HG03064 (cell line): ENCODE measurements at regions not wholly inside any gene's neighbourhood (a gene's known extent, or its start where the extent isn't known, plus 50 kb on each side); places are given as distances from the start of the nearest gene placed in this dataset.

Experiments
- ATAC-seq: cut with Tn5 transposase; IDR thresholded peaks from one replicate; pipeline ENCODE4 v1.9.1; 2021; ENCODE audit warnings: low read depth; ENCODE audit not compliant: unreplicated experiment

DNA sequence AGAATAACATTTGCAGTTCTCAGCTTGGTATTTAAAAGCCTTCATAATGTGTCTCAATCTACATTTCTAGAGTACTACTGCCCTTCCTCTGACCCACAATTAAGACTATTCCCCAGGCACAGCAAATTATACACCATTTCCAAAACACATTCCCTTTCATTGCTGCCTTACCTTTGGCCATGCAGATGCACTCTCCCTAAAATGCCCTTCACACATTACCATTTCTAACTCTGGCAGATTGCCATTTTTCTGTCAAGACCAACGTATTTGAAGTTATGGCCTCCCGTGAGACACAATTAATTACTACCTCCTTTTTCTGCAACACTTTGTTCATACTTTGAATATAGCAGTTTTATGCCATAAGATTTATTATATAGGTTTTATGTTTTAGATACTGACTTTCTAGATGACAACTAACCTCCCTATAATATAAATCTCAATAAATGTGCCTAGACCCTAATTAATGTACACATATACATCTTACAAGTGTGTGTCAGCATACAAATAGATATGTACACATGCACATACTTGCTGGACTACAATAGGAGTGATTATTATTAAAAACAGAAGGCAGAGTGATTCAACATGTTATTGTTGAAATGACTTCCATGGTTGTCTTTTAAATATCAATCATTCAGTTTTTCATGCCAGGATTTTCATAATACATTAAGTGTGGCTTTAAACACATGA, 2902.5 kb downstream of the PCDH9 start:
- ATAC-seq = no peak

DNA sequence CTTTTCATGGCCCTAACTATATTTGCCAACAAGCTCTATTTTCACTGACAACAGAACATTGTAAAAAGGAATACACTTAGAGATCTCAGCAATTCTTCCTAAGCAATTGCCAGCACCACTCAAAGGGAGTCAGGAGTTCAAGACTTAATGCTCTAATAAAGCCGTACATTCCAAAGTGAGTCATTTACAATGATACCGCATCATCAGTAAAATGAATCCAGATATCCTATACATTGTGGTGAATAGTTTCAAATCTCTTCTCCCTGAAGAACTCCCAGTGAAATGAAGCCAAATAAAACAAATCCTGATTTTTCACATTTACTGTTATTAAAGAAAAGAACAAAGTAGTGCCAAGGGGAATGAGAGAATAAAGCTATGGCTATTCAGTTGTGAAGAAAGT, 2898.7 kb upstream of the PCDH20 start:
- no peak for ATAC-seq

DNA sequence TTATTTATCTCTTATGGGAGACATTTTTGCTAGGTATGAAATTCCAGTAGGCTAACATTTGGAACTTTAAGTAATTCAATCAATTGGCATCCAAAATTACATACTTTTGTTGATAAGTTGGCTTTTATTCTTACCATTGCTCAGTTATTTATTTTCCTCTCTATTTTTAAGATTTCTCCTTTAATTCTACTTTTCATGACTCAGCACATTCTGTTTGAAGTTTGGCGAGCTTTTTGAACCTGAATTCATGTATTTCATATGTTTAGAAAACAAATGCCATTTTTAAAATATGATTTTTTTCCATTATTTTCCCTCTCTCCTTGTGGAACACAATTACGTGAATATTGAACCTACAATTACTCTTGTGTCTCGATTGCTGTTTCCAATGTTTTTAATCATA, 2896.3 kb upstream of the PCDH20 start:
- ATAC-seq = no peak

DNA sequence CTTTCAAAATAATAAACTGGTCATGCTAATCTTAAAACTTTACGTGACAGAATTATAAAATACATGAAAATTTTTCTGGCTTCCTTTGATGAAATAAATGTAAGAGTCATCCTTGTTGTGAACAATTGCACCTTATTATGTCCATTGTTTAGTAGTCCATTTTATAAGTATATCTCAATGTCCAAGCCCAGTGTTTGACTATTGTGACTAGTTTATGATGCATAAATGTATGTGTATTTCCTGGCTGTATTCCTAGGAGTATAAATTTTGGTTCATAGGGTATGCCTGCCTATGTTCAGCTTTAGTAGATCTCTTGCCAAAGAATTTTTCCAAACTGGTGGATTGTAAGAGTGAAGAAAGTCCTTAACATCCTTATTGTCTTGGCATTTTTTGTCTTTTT, 2895.5 kb upstream of the PCDH20 start:
- no peak for ATAC-seq

DNA sequence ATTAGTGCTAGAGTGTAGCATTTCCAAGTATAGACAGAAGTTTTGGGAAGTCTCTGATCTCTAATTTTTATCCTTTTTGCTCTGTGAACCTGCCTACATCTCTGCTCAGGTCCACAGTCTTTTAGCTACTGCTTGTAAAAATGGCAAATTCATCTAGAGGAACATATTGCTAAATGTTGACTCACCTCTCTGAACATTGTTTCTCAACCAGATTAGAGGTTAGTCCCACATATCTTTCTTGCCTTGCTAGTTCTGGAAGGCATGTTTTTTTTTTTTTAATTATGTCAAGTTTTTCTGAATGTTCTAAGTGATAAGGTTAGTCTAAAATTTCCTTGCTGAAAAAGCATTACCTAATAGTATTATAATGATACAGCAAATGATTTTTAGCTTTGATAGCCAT, 2889.6 kb upstream of the PCDH20 start:
- ATAC-seq = no peak

DNA sequence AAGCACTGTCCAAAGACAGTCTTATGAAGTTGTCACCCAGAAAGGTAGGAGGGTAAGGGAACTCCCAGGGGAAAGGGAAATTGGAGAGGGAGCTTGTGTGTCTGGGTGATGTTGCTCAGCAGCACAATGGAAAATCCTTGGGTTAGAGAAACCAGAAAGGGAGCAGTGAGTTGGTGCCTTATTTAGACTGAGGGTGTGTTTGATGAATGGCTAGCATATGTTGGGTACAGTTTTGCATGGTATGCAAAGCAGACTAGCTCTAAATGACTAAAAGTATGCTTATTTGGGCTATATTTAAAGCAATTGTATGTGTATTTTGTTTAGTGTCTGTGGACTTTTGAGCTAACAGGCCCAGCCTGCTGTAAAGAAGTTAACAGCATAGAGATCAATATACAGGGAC, 2884.6 kb upstream of the PCDH20 start:
- no peak for ATAC-seq

DNA sequence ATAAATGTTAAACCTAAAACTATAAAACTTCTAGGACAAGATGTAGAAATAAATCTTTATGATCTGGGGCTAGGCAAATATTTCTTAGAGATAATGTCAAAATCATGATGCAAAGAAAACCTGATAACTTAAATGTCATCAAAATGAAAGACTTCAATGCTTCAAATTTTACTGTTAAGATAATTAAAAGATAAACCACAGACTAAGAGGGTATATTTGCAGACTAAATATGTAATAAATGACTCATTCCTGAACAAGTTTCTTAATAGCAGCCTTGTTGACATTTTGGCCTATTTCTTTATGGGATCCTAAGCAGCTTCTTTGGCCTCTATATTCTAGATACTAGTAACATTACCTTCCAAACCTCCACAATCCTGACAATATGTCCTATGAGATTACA, 2878.3 kb upstream of the PCDH20 start:
- ATAC-seq = no peak

DNA sequence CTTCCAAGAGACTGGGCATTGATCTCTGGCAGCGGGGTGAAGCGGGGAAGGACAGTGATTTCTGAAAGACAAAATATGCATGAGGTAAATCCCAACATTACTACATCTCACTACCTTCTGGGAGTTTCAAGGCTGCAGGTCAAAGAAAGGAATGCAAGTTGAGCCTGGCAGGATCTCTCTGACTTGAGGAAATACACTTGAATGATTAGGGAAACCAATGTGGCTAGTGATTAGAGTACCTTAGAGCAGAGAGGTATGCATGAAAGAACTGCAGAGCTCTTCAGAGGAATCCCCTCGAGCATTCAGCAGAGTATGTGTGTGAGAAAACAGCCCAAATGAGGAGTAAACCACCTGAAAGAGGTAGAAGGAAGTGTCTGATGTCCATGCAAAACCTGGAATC, 2874.1 kb upstream of the PCDH20 start:
- ATAC-seq = no peak

DNA sequence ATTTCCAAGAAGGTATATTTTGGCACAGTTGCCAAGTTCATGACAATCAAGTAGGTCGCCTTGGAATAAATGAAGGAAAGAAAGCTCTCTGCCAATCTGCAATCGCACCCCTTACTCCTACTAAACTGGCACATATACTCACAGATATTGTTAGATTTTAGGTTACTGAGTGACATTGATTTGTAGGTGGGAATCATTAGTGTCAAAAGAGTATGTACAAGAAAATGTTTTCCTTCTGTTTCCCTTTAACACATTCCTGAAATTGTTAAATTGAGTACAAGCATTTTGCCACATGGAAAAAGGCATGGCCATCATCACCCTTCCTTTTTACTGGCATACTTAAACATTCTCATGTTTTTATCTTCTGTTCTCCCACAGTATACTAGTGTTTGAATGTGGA, 2868.3 kb upstream of the PCDH20 start:
- no peak for ATAC-seq

DNA sequence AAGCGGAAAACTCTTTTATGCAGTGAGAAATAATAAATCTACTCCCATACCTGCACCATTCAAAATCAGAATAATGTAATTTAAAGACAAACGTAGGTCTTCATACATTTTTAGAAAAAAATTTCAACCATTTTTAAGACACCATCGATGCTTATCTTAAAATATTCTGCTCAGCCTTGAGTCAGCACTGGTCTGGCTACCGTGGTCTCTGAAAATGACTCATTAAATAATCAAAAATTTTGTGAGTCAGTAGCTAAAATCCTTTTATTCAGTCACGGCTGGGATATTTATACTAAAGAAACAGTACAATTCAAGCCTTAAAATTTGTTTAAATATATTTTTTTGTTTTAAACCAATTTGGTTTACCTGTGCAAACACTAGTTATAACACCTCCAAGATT, 2862.8 kb upstream of the PCDH20 start:
- ATAC-seq = no peak

DNA sequence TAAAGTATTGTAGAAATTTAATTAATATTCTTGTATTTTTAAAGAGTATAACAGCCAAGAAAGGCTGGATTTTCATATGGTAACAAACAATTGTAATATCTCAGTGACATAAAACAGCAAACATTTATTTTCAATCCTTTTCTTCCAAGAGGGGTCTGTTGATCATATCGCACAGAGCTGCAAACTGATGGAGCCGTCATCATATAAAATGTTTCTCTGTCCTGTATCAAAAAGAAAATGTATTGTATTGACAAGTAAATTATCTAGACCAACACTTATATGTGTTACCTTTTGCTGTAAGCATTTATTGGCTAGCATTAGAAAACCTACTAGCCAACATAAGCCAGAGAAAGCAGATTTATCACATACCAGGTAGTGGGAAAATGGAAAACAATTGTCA, 2861.4 kb upstream of the PCDH20 start:
- no peak for ATAC-seq

DNA sequence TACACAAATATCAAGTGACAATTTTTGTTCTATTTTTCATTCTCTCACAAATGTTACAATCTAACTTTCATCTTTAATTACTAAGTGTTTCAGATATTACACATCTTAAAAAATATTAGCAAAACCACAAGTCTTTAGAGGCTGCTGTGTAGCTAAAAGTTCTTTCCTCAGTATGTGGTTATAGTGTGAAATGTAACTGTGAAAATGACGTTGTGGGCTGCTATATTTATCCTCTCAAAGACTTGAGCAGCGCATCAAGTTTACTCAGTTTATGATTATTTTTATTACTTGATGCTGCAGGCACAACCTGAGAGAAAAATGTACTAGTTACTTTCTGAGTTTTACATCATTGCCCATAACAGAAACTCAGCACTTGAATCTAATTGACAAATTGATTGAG, 2860.6 kb upstream of the PCDH20 start:
- no peak for ATAC-seq

DNA sequence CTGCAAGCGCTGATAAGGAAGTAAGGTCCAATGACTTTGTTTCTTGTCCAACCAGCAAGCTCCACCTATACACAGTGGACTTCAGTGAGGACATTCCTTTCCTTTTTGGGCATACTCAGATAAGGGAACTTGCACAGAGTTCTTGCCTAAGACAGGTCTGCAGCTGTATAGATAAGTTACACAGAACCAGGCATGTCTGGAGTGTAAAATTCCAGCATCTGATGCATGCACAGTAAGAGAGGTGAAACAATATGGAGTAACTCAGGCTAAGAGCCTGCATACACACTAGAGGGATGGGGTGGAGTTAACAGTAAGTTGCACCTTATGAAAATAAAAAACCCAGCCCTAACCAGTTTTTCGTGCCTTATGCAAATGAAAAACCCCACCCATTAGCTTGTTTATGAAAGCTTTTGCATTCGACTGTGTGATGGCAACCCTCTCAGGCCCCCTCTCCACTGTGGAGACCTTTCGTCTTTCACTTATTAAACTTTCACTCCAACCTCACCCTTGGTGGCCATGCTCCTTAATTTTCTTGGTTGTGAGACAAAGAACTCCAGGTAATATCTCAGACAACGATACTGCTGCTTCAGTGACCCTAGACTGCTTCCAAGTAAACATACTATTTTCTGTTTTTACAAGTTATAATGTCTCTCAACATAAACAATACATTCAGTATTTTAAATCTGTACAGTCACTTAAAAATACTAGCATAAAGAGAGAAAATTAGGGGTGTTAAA, 2859.0 kb upstream of the PCDH20 start:
- ATAC-seq = no peak

DNA sequence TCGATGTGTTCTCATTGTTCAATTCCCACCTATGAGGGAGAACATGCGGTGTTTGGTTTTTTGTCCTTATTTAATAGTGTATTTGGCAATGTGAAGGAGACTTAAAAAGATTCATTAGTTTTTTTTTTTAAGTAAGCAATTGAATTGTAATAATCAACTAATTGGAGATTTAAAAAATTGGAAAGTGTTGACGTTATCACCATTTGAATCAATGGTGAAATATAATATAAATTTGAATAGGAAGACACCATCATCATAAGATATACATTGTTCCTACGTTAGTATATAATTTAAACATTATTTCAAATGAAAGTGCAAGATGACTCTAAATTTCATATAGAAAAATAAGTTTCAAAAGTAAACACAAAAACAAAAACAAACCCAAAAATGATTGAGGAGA, 2858.1 kb upstream of the PCDH20 start:
- no peak for ATAC-seq

DNA sequence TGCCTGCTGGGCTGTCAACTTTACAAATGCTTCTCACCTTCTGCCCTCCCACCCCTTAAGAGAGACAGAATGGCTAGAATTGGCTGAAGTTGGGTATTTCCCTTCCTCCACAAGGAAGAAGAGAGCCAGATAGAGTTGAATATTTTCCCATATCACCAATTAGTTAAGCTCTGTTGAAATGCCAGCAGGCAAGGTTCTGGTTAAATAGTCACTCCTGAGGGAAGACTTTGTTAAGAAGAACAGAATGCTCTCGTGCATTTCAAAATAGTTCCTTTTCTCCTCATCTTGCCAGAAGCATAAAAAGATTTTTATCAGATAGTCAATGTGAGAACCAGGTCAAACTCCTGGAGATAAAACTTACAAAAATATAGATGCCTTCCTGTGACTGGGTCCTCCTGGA, 2857.0 kb upstream of the PCDH20 start:
- no peak for ATAC-seq

DNA sequence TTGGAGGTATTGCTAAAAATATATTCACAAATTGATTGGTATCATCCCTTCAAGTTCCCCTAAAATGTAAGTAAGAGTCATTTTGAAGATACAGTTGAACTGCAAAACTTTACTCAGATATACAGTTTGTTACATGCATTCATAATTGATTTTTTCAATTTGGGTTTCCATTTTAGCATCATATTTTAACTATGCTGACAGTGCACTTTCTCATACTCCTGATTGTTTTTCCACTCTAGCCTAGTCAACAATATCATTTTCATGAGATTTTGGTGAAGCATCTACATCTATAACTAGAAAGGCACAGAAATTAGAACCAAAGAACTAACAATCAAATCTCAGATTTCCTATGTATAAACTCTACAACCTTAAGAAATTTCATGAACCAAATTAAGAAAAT, 2850.4 kb upstream of the PCDH20 start:
- no peak for ATAC-seq

DNA sequence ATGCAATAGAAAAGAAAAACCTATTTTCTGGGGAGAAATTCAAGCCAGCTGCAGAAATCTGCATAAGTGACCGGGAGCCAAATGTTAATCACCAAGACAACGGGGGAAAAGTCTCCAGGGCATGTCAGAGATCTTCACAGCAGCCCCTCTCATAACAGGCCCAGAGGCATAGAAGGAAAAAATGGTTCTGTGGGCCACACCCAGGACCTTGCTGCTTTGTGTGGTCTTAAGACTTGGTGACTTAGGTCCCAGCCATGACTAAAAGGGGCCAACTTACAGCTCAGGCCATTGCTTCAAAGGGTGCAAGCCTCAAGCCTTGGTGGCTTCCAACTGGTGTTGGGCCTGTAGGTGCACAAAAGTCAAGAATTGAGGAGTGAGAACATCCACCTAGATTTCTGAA, 2847.6 kb upstream of the PCDH20 start:
- ATAC-seq = no peak

DNA sequence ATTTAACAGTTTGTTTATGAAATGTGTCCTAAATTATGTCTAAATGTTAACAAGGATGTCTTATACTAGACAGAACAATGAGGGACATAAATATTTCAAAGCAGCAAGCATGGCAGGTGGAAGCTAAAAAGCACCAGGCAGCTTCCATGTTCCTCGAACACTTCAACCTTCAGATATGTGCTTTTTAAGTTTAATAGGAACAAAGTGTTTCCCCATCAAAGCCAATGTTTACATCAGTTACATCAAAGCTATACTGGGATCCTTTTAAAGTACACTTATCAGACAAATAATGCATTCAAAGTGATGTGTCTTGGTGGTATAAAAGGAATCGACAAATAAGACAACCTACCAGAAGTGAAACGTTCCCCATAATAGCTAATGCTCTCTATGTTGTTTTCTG, 2841.1 kb upstream of the PCDH20 start:
- no peak for ATAC-seq

DNA sequence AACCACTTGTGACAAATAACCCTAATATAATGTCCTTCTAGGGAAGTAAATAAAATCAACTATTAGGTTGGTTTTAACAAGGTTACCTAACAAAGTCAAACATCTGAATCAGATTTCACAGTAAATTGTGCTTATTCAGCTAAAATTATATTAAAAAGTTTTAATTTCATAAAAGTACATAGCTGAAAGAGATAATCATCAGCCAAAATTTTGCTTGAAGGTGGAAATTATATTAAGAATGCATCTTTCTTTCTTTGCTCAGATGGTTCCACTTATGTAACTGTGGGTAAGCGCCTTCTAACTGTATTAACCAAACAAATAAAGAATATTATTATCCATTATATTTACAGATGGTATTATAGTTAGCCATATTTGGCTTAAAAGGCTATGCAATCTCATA, 2840.3 kb upstream of the PCDH20 start:
- ATAC-seq = no peak

DNA sequence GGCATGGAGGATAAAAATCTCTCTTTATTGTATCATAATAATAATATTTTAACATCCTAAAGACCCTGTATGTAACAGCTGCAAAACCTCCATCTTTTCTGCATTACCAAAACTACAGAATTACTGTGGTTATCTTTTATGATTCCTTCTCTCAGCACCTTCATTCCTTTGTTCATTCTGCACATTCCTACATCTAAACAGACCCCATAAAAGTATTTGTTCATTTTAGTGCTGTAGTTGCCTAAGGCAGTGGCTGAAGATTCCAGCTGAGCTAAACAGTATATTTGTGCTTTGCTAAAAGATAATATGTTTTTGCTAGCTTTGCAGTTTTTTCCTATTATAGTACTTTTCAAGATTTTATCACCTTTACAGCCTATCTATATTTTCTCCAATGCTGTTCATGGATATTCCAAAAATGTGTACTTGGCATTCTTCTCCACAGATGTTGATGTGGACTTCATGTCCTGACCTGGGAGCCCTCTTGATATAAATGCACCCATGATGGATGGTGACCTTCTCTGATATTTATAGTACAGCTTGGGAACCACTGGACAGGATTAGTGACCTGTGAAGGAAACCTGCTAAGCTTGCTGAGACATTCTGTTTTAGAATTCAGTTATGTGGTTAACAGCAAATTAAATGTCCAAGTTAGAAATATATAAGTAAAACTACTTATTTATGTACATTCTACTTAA, 2832.9 kb upstream of the PCDH20 start:
- ATAC-seq = no peak

DNA sequence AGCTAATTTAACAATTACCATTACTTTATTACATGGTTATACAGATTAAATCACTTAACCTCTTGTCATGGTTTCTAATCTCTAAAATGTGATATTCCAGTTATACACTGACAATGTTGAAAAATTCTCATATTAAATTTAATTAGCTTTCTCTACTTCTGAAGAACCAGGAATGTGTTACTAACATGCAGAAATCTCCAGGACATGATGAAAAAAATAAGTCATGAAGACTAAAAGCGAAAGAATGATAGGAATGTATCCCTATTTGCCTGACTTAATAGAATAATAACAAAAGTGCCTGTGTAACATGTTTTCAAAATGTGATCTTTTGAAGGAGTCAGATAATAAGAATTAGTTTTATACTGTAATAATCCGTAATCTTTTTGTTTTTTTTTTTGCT, 2823.7 kb upstream of the PCDH20 start:
- ATAC-seq = no peak

DNA sequence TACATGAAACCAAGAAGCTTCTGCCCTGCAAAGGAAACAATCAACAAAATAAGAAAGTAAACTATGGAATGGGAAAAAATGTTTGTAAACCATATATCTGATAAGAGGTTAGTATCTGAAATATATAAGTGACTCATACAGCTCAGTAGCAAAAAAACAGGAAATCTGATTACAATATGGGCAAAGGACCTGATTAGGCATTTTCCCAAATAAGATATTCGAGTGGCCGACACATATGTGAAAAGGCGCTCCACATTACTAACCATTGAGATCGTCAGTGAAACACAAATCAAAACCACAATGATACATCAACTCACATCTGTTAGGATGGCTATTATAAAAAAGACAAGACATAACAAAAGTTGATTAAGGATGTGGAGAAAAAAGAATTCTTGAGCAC, 2818.6 kb upstream of the PCDH20 start:
- ATAC-seq = no peak
